ENCODE measurements at regions not wholly inside any gene's neighbourhood (a gene's known extent, or its start where the extent isn't known, plus 50 kb on each side); places are given as distances from the start of the nearest gene placed in this dataset.

DNA sequence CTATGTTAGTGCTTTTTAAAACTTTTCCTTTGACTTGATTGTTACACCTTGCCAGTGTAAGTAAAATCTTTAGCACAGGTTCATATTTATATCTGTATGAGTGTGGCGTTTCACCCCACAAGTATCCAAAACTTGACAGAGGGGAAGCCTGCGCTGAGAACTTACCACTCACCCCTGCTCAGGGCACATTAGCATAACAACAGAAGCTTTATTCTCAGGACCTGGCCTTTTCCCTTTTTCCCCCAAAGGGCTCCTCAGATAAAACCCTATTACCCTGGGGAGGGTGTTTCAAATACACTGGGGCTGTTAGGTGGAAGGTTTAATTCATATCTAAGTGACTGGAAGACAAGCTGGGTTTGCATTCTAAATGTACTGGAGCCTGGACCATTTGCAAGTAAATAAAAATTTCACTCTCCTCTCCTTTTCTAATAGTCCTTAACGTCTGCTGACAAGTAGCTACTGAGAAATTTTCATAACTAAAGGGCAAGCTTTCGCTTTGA is 276.6 kb downstream of the RNF152 start:
- DNase-seq: no peak

DNA sequence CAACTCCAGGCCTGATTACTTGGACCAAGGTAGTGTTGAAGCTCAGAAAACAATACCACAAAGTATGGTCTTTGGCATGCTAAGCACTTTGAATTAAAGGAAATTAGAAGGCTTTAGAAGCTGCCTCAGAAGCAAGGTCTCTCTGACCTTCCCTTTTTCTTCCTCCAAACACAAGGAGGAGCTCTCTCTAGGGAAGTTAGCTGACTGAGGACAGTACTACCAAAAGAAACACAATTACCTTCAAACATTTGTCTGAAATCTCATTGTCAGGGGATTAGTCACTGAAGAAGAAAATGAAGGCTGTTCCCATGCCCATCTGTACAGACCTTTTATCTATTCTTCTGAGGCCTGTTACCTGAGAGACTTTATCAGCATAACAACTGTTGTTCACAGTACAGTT is 279.3 kb downstream of the CDH20 start:
- DNase-seq: no peak

DNA sequence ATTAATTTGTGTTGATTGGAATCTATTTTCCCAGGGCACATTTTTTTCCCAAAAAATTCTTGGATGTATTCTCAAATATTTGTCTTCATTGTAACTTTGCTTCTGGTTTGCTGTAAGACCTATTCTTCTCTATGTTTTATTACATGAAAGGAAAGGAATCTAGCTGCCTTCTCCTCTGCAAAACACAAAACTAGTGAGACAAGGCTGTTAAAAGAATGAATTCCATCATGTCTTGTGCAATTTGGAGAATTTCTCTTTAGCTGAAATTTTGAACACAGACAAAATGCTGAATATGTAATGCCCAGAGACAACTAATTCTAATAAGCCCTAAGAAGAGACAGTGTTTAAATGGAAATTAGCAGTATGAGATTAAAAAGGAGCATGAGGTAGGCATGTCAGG is 275.9 kb downstream of the CDH20 start:
- DNase-seq: no peak

DNA sequence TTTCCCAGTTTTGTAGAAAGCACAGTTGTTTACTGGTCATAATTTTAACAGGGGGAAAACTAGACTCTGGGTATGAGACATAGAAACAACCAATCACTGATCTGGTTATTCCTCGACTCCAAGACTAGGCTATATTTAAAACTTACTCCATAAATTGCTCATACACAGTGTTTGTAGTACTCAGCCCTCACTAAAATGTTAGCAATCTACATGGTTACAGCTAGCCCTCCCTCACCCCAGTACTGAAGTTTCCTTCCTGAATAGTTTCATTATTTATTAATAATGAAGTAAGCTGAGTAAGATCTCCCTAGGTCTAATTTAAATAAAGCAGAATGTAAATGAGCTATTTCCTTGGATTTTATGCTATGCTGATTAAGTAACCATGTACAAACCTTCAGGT is 275.1 kb downstream of the CDH20 start:
- DNase-seq: no peak

DNA sequence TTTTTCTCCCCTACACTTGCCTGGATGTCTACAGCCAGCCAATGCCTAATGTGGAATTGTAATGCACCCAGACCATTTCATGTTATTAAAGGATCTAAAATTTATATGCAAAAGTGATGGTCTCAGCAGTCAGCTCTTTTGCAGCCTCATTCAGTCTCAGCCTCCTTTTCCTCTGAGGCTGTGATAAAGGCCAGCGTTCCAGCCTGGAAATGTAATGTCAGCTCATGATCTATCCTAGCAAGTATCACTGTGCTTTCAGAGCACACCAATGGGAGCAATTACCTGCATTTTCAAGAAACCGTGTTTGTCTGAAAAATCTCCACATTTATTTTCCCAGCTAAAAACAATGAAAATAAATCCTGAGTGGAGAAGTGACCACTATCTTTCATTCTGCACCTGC is 274.6 kb downstream of the CDH20 start:
- DNase-seq: no peak

DNA sequence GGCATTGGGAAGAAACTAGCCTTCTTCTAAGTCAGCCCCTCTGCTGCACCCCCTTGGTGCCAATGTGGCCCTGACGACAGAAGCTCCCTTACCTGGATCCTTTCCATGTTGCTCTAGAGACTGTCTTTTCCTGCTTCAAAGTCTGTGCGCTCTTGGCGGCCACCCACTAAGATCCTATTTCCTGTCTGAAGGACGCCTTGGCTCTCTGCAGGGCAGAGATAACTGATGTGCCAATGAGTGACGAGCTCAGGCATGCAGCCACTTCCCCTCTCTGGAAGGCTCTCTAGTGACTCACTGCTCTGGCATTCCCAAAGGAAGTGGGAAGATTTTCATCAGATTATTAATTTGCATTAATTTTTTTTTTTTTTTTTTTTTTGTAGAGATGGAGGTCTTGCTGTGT is 273.5 kb downstream of the CDH20 start:
- no peak for DNase-seq

DNA sequence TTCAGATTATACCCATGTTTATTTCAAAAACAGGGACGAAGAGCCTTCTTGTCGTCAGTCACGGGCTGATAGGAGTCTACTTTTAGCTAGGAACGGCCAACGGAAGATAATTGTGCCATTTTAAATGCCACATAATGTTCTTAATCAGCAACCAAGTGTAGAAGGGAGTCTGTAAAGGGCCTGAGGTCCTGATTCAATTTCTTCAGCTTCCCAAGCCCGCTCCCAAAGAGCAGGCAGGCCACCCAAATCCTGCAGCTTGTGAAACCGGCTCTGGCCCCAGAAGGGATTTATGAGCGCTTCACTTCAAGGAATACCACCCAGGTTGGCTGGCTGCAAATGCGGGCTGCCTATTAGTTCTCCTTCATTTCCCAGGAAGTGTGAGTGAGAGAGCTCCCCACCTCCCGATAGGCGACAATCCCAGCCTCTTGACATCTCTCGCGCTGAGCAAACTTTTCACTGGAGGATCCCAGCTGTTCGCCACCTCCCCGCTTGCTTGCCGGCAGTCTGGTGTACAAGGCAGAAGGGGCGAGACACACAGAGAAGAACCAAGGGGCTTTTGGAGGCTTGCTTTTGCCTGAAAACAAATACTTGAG is 272.9 kb downstream of the CDH20 start:
- no peak for DNase-seq

DNA sequence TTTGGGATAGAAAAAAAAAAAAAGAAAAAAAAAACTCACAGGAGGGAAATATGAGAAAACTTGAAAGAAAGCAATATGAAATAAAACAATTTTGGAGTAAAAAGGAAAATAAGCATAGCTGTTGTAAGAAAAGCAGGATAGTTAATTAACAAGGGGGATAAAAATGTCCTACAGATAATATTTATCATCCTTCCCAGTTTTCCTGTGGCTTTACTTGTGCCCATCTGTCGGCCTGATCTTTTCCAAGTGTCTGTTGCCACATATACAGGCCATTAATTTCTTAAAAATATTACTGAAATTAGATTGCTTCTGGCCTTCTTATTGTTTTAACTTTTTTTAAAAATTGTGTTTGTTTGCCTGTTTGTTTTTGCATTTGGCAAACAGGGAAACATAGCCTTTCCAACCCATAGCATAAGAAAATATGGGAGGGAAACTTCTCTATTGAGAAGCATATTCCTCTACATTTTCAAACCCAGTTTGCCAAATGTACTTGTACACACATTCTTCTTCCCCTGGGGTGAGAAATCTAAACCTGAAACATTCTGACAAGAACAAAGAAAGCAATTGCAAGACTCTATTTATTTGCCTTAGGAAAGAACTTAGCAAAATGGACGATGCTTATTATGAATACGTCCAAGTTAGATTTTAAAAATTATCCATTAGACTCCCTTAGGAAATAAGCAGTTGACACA is 272.3 kb downstream of the CDH20 start:
- no peak for DNase-seq
